ENCODE measurements at regions not wholly inside any gene's neighbourhood (a gene's known extent, or its start where the extent isn't known, plus 50 kb on each side); places are given as distances from the start of the nearest gene placed in this dataset.

- Histone ChIP-seq H3K4me3 (ENCODE audit: low read length) (no peak overlapping the region), H3K36me3 (ENCODE audit: insufficient read depth, low read length) (no peaks in the 10 kb centered on the region), H4K20me1 (ENCODE audit: insufficient read depth, low read depth, low read length) (no peaks in the 10 kb centered on the region), H3K27me3 (ENCODE audit: low read length) (no peaks in the 10 kb centered on the region), H3K4me2 (ENCODE audit: low read depth, low read length, poor library complexity, severe bottlenecking) (no peak overlapping the region), H3K9ac (ENCODE audit: low read length) (no peak overlapping the region), H3K4me1 (ENCODE audit: low read length) (no peaks in the 10 kb centered on the region), H2AFZ (ENCODE audit: low read length) (no peak overlapping the region), H3K9me3 (ENCODE audit: low read length) (no peaks in the 10 kb centered on the region), H3K79me2 (ENCODE audit: low read length) (no peaks in the 10 kb centered on the region), H3K27ac (ENCODE audit: low read length) (no peak overlapping the region), H3K9me2 (replicated peaks; ENCODE audit: insufficient read depth, low read length) (no peaks in the 10 kb centered on the region)
- no peak for DNase-seq
Measured at GRCh38 chrX:10043386-10043785, 76.2 kb downstream of the CLDN34 start.

GRCh38 chrX:10044021-10044420 is 76.9 kb downstream of the CLDN34 start:
- no peak for DNase-seq
- no peaks in the 10 kb centered on the region for H3K79me2 ChIP-seq (ENCODE audit: low read length)
- H3K9me2 ChIP-seq (replicated peaks; ENCODE audit: insufficient read depth, low read length): no peaks in the 10 kb centered on the region
- no peaks in the 10 kb centered on the region for H3K27me3 ChIP-seq (ENCODE audit: low read length)
- H2AFZ ChIP-seq (ENCODE audit: low read length): no peak overlapping the region
- H3K4me2 ChIP-seq (ENCODE audit: low read depth, low read length, poor library complexity, severe bottlenecking): no peak overlapping the region
- no peaks in the 10 kb centered on the region for H3K36me3 ChIP-seq (ENCODE audit: insufficient read depth, low read length)
- no peaks in the 10 kb centered on the region for H3K9me3 ChIP-seq (ENCODE audit: low read length)
- no peak overlapping the region for H3K27ac ChIP-seq (ENCODE audit: low read length)
- H3K9ac ChIP-seq (ENCODE audit: low read length): no peak overlapping the region
- H4K20me1 ChIP-seq (ENCODE audit: insufficient read depth, low read depth, low read length): no peaks in the 10 kb centered on the region
- H3K4me1 ChIP-seq (ENCODE audit: low read length): no peaks in the 10 kb centered on the region
- H3K4me3 ChIP-seq (ENCODE audit: low read length): no peak overlapping the region

- DNase-seq: no peak
- Histone ChIP-seq H3K27me3 (ENCODE audit: low read length) (no peaks in the 10 kb centered on the region), H3K4me3 (ENCODE audit: low read length) (no peak overlapping the region), H3K9me2 (replicated peaks; ENCODE audit: insufficient read depth, low read length) (no peaks in the 10 kb centered on the region), H2AFZ (ENCODE audit: low read length) (no peak overlapping the region), H3K4me2 (ENCODE audit: low read depth, low read length, poor library complexity, severe bottlenecking) (no peak overlapping the region), H3K9ac (ENCODE audit: low read length) (no peak overlapping the region), H3K36me3 (ENCODE audit: insufficient read depth, low read length) (no peaks in the 10 kb centered on the region), H4K20me1 (ENCODE audit: insufficient read depth, low read depth, low read length) (no peaks in the 10 kb centered on the region), H3K79me2 (ENCODE audit: low read length) (no peaks in the 10 kb centered on the region), H3K9me3 (ENCODE audit: low read length) (no peaks in the 10 kb centered on the region), H3K4me1 (ENCODE audit: low read length) (no peaks in the 10 kb centered on the region), H3K27ac (ENCODE audit: low read length) (no peak overlapping the region)
Measured at GRCh38 chrX:10045327-10046000, 78.3 kb downstream of the CLDN34 start.

- Histone ChIP-seq H3K27me3 (ENCODE audit: low read length) (no peaks in the 10 kb centered on the region), H3K9me2 (replicated peaks; ENCODE audit: insufficient read depth, low read length) (no peaks in the 10 kb centered on the region), H3K36me3 (ENCODE audit: insufficient read depth, low read length) (no peaks in the 10 kb centered on the region), H3K79me2 (ENCODE audit: low read length) (no peaks in the 10 kb centered on the region), H3K4me1 (ENCODE audit: low read length) (no peaks in the 10 kb centered on the region), H3K9ac (ENCODE audit: low read length) (no peak overlapping the region), H3K4me2 (ENCODE audit: low read depth, low read length, poor library complexity, severe bottlenecking) (no peak overlapping the region), H3K27ac (ENCODE audit: low read length) (no peak overlapping the region), H3K9me3 (ENCODE audit: low read length) (no peaks in the 10 kb centered on the region), H2AFZ (ENCODE audit: low read length) (no peak overlapping the region), H3K4me3 (ENCODE audit: low read length) (no peak overlapping the region), H4K20me1 (ENCODE audit: insufficient read depth, low read depth, low read length) (no peaks in the 10 kb centered on the region)
- no peak for DNase-seq
Measured at GRCh38 chrX:10047133-10047532, 80.0 kb downstream of the CLDN34 start.

GRCh38 chrX:10047631-10048030 is 80.5 kb downstream of the CLDN34 start:
- no peak overlapping the region for H3K4me2 ChIP-seq (ENCODE audit: low read depth, low read length, poor library complexity, severe bottlenecking)
- DNase-seq: no peak
- H3K9me3 ChIP-seq (ENCODE audit: low read length): no peaks in the 10 kb centered on the region
- H3K27me3 ChIP-seq (ENCODE audit: low read length): no peaks in the 10 kb centered on the region
- no peaks in the 10 kb centered on the region for H3K9me2 ChIP-seq (replicated peaks; ENCODE audit: insufficient read depth, low read length)
- H3K36me3 ChIP-seq (ENCODE audit: insufficient read depth, low read length): no peaks in the 10 kb centered on the region
- H3K9ac ChIP-seq (ENCODE audit: low read length): no peak overlapping the region
- H3K79me2 ChIP-seq (ENCODE audit: low read length): no peaks in the 10 kb centered on the region
- no peak overlapping the region for H3K27ac ChIP-seq (ENCODE audit: low read length)
- H4K20me1 ChIP-seq (ENCODE audit: insufficient read depth, low read depth, low read length): no peaks in the 10 kb centered on the region
- no peaks in the 10 kb centered on the region for H3K4me1 ChIP-seq (ENCODE audit: low read length)
- H3K4me3 ChIP-seq (ENCODE audit: low read length): no peak overlapping the region
- no peak overlapping the region for H2AFZ ChIP-seq (ENCODE audit: low read length)

- Histone ChIP-seq H3K9me2 (replicated peaks; ENCODE audit: insufficient read depth, low read length) (no peaks in the 10 kb centered on the region), H3K79me2 (ENCODE audit: low read length) (no peaks in the 10 kb centered on the region), H3K27ac (ENCODE audit: low read length) (no peak overlapping the region), H2AFZ (ENCODE audit: low read length) (no peak overlapping the region), H3K4me1 (ENCODE audit: low read length) (no peaks in the 10 kb centered on the region), H3K4me3 (ENCODE audit: low read length) (no peak overlapping the region), H3K9ac (ENCODE audit: low read length) (no peak overlapping the region), H3K36me3 (ENCODE audit: insufficient read depth, low read length) (no peaks in the 10 kb centered on the region), H3K4me2 (ENCODE audit: low read depth, low read length, poor library complexity, severe bottlenecking) (no peak overlapping the region), H3K9me3 (ENCODE audit: low read length) (no peaks in the 10 kb centered on the region), H4K20me1 (ENCODE audit: insufficient read depth, low read depth, low read length) (no peaks in the 10 kb centered on the region), H3K27me3 (ENCODE audit: low read length) (no peaks in the 10 kb centered on the region)
- DNase-seq: no peak
Measured at GRCh38 chrX:10048076-10048475, 80.9 kb downstream of the CLDN34 start.

GRCh38 chrX:10048707-10049106 is 81.5 kb downstream of the CLDN34 start:
- H3K9ac ChIP-seq (ENCODE audit: low read length): no peak overlapping the region
- no peaks in the 10 kb centered on the region for H3K9me3 ChIP-seq (ENCODE audit: low read length)
- no peaks in the 10 kb centered on the region for H3K4me1 ChIP-seq (ENCODE audit: low read length)
- H4K20me1 ChIP-seq (ENCODE audit: insufficient read depth, low read depth, low read length): no peaks in the 10 kb centered on the region
- H3K36me3 ChIP-seq (ENCODE audit: insufficient read depth, low read length): no peaks in the 10 kb centered on the region
- H3K4me2 ChIP-seq (ENCODE audit: low read depth, low read length, poor library complexity, severe bottlenecking): no peak overlapping the region
- H3K27me3 ChIP-seq (ENCODE audit: low read length): no peaks in the 10 kb centered on the region
- no peaks in the 10 kb centered on the region for H3K79me2 ChIP-seq (ENCODE audit: low read length)
- DNase-seq: no peak
- no peak overlapping the region for H3K4me3 ChIP-seq (ENCODE audit: low read length)
- H3K27ac ChIP-seq (ENCODE audit: low read length): no peak overlapping the region
- H3K9me2 ChIP-seq (replicated peaks; ENCODE audit: insufficient read depth, low read length): no peaks in the 10 kb centered on the region
- no peak overlapping the region for H2AFZ ChIP-seq (ENCODE audit: low read length)

- H3K79me2 ChIP-seq (ENCODE audit: low read length): no peaks in the 10 kb centered on the region
Measured at GRCh38 chrX:10049236-10049635, 82.1 kb downstream of the CLDN34 start.

GRCh38 chrX:10050481-10050880 is 83.3 kb downstream of the CLDN34 start:
- Histone ChIP-seq H2AFZ (ENCODE audit: low read length) (no peak overlapping the region), H3K27me3 (ENCODE audit: low read length) (no peaks in the 10 kb centered on the region), H3K9ac (ENCODE audit: low read length) (no peak overlapping the region), H3K4me3 (ENCODE audit: low read length) (no peak overlapping the region), H3K4me2 (ENCODE audit: low read depth, low read length, poor library complexity, severe bottlenecking) (no peak overlapping the region), H3K9me3 (ENCODE audit: low read length) (no peaks in the 10 kb centered on the region), H3K9me2 (replicated peaks; ENCODE audit: insufficient read depth, low read length) (no peaks in the 10 kb centered on the region), H3K4me1 (ENCODE audit: low read length) (no peaks in the 10 kb centered on the region), H4K20me1 (ENCODE audit: insufficient read depth, low read depth, low read length) (no peaks in the 10 kb centered on the region), H3K27ac (ENCODE audit: low read length) (no peak overlapping the region), H3K79me2 (ENCODE audit: low read length) (no peaks in the 10 kb centered on the region), H3K36me3 (ENCODE audit: insufficient read depth, low read length) (no peaks in the 10 kb centered on the region)
- DNase-seq: no peak

More at GRCh38 chrX:10049236-10049635, 82.1 kb downstream of the CLDN34 start:
- H3K27me3 ChIP-seq (ENCODE audit: low read length): no peaks in the 10 kb centered on the region
- no peaks in the 10 kb centered on the region for H3K36me3 ChIP-seq (ENCODE audit: insufficient read depth, low read length)
- no peak overlapping the region for H3K9ac ChIP-seq (ENCODE audit: low read length)
- no peaks in the 10 kb centered on the region for H3K9me2 ChIP-seq (replicated peaks; ENCODE audit: insufficient read depth, low read length)
- DNase-seq: no peak
- no peaks in the 10 kb centered on the region for H3K9me3 ChIP-seq (ENCODE audit: low read length)
- no peak overlapping the region for H2AFZ ChIP-seq (ENCODE audit: low read length)
- no peak overlapping the region for H3K4me2 ChIP-seq (ENCODE audit: low read depth, low read length, poor library complexity, severe bottlenecking)
- H4K20me1 ChIP-seq (ENCODE audit: insufficient read depth, low read depth, low read length): no peaks in the 10 kb centered on the region
- H3K27ac ChIP-seq (ENCODE audit: low read length): no peak overlapping the region
- no peaks in the 10 kb centered on the region for H3K4me1 ChIP-seq (ENCODE audit: low read length)
- no peak overlapping the region for H3K4me3 ChIP-seq (ENCODE audit: low read length)
